ENCODE measurements at regions not wholly inside any gene's neighbourhood (a gene's known extent, or its start where the extent isn't known, plus 50 kb on each side); places are given as distances from the start of the nearest gene placed in this dataset.

DNA sequence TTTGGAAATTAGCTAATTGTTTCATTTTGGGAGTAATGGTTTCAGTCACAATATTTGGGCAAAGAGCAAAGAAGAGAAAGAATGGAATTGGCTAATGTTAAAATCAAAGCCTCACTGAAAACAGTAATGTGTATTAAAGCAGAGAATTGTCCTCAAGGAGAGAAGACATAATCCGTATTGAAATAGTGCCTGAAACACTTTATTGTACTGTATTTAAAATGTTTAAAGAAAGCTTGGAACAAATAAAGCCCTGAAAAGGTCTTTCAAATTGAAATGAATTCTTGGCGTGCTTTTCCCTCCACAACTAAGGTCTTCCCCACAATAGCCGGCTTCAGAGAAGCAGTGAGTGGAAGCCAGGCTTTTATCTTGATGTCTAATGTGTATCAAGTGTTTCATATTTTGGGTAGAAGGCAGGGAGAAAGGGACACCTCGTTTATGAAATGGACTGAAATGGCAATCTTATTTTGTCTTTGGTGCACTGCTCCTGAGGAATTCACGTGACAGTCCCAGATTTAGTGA lies 212.9 kb upstream of the CRY1 start:
- no peak for TF ChIP-seq CTCF (conservative IDR thresholded peaks at IDR 0.05; ENCODE audit: low read length)
- no peak for TF ChIP-seq EZH2phosphoT487 (IDR thresholded peaks at IDR 0.05; ENCODE audit: borderline replicate concordance, low read depth, low read length)
